ENCODE measurements at regions not wholly inside any gene's neighbourhood (a gene's known extent, or its start where the extent isn't known, plus 50 kb on each side); places are given as distances from the start of the nearest gene placed in this dataset.

GRCh38 chr10:128727114-128727513 lies 600.9 kb upstream of the MKI67 start:
- no peaks in the 10 kb centered on the region for H3K79me2 ChIP-seq (ENCODE audit: control insufficient read depth, low read length)
- H3F3A ChIP-seq (ENCODE audit: control insufficient read depth, insufficient read depth) = no peaks in the 10 kb centered on the region
- H3K27me3 ChIP-seq (ENCODE audit: control insufficient read depth, low read length) = no peaks in the 10 kb centered on the region
- no peaks in the 10 kb centered on the region for H4K20me1 ChIP-seq (ENCODE audit: control insufficient read depth, insufficient read depth, low read depth, low read length)
- H3K4me2 ChIP-seq (ENCODE audit: low read length) = no peak overlapping the region
- H3K9me2 ChIP-seq (replicated peaks; ENCODE audit: control insufficient read depth, low read length) = no peaks in the 10 kb centered on the region
- H3K4me1 ChIP-seq (ENCODE audit: control insufficient read depth, low read length) = no peaks in the 10 kb centered on the region
- no peak overlapping the region for H3K27ac ChIP-seq (ENCODE audit: low read depth, low read length)
- no peaks in the 10 kb centered on the region for H3K36me3 ChIP-seq (ENCODE audit: control insufficient read depth, low read length)
- TF ChIP-seq CTCF (IDR thresholded peaks at IDR 0.05; ENCODE audit: low read depth, low read length, poor library complexity, severe bottlenecking) (no peak), EZH2phosphoT487 (IDR thresholded peaks at IDR 0.05; ENCODE audit: borderline replicate concordance, low read length) (no peak)
- H3K9me3 ChIP-seq (ENCODE audit: control insufficient read depth, insufficient read depth, low read length) = no peaks in the 10 kb centered on the region
- H3K4me3 ChIP-seq (ENCODE audit: low read length) = no peak overlapping the region

GRCh38 chr10:128729910-128730420 lies 603.7 kb upstream of the MKI67 start:
- Histone ChIP-seq H3K9me2 (replicated peaks; ENCODE audit: control insufficient read depth, low read length) (no peaks in the 10 kb centered on the region), H4K20me1 (ENCODE audit: control insufficient read depth, insufficient read depth, low read depth, low read length) (no peaks in the 10 kb centered on the region), H3K4me1 (ENCODE audit: control insufficient read depth, low read length) (no peaks in the 10 kb centered on the region), H3K79me2 (ENCODE audit: control insufficient read depth, low read length) (no peaks in the 10 kb centered on the region), H3K9me3 (ENCODE audit: control insufficient read depth, insufficient read depth, low read length) (no peaks in the 10 kb centered on the region), H3K36me3 (ENCODE audit: control insufficient read depth, low read length) (no peaks in the 10 kb centered on the region), H3K27me3 (ENCODE audit: control insufficient read depth, low read length) (no peaks in the 10 kb centered on the region), H3K4me3 (ENCODE audit: low read length) (no peak overlapping the region), H3F3A (ENCODE audit: control insufficient read depth, insufficient read depth) (no peaks in the 10 kb centered on the region), H3K4me2 (ENCODE audit: low read length) (no peak overlapping the region), H3K27ac (ENCODE audit: low read depth, low read length) (no peak overlapping the region)
- TF ChIP-seq CTCF (IDR thresholded peaks at IDR 0.05; ENCODE audit: low read depth, low read length, poor library complexity, severe bottlenecking) = no peak
- TF ChIP-seq EZH2phosphoT487 (IDR thresholded peaks at IDR 0.05; ENCODE audit: borderline replicate concordance, low read length) = no peak

- H3K4me1 ChIP-seq (ENCODE audit: control insufficient read depth, low read length) = no peaks in the 10 kb centered on the region
- no peak overlapping the region for H3K4me3 ChIP-seq (ENCODE audit: low read length)
- no peaks in the 10 kb centered on the region for H4K20me1 ChIP-seq (ENCODE audit: control insufficient read depth, insufficient read depth, low read depth, low read length)
- no peaks in the 10 kb centered on the region for H3K36me3 ChIP-seq (ENCODE audit: control insufficient read depth, low read length)
- H3K9me2 ChIP-seq (replicated peaks; ENCODE audit: control insufficient read depth, low read length) = no peaks in the 10 kb centered on the region
- H3K27me3 ChIP-seq (ENCODE audit: control insufficient read depth, low read length) = no peaks in the 10 kb centered on the region
- no peaks in the 10 kb centered on the region for H3F3A ChIP-seq (ENCODE audit: control insufficient read depth, insufficient read depth)
- H3K9me3 ChIP-seq (ENCODE audit: control insufficient read depth, insufficient read depth, low read length) = no peaks in the 10 kb centered on the region
- no peak for TF ChIP-seq CTCF (IDR thresholded peaks at IDR 0.05; ENCODE audit: low read depth, low read length, poor library complexity, severe bottlenecking)
- TF ChIP-seq EZH2phosphoT487 (IDR thresholded peaks at IDR 0.05; ENCODE audit: borderline replicate concordance, low read length) = no peak
- H3K27ac ChIP-seq (ENCODE audit: low read depth, low read length) = no peak overlapping the region
- no peak overlapping the region for H3K4me2 ChIP-seq (ENCODE audit: low read length)
- H3K79me2 ChIP-seq (ENCODE audit: control insufficient read depth, low read length) = no peaks in the 10 kb centered on the region
Observed at GRCh38 chr10:128730922-128731321, 604.7 kb upstream of the MKI67 start.

Data from DOHH2 (cell line).